RWPE2 (cell line): ENCODE measurements at regions not wholly inside any gene's neighbourhood (a gene's known extent, or its start where the extent isn't known, plus 50 kb on each side); places are given as distances from the start of the nearest gene placed in this dataset.

Source experiments
- ATAC-seq: fragments of 200-7000 bp; cut with Tn5 transposase; 3 replicates; pipeline ENCODE4 v1.9.1; 2021; ENCODE audit warnings: low read depth
- DNase-seq: peaks from one replicate; pipeline ENCODE4 v3.0.0-alpha.2; 2020; ENCODE audit warnings: low spot score
- H3K27ac ChIP-seq: fragments of 450-650 bp; 2 replicates; pipeline ENCODE4 v1.5.1; 2017; ENCODE audit warnings: mild to moderate bottlenecking; ENCODE audit not compliant: poor library complexity, severe bottlenecking
- H3K27me3 ChIP-seq: fragments of 250-450 bp; sonication (Bioruptor Pico); 2 replicates; pipeline ENCODE4 v1.5.1; 2021; ENCODE audit warnings: mild to moderate bottlenecking, moderate library complexity; ENCODE audit not compliant: insufficient read depth, poor library complexity, severe bottlenecking
- H3K36me3 ChIP-seq: fragments of 250-450 bp; sonication (Bioruptor Pico); 2 replicates; pipeline ENCODE4 v1.5.1; 2020; ENCODE audit warnings: low read depth, mild to moderate bottlenecking, moderate library complexity
- H3K4me1 ChIP-seq: fragments of 250-450 bp; sonication (Bioruptor Pico); 2 replicates; pipeline ENCODE4 v1.5.1; 2021; ENCODE audit warnings: mild to moderate bottlenecking, moderate library complexity; ENCODE audit not compliant: insufficient read depth, poor library complexity, severe bottlenecking
- H3K4me3 ChIP-seq: fragments of 250-450 bp; sonication (Bioruptor Pico); 2 replicates; pipeline ENCODE4 v1.5.1; 2021; ENCODE audit warnings: mild to moderate bottlenecking, moderate library complexity; ENCODE audit not compliant: severe bottlenecking
- H3K9me3 ChIP-seq: fragments of 250-450 bp; sonication (Bioruptor Pico); 2 replicates; pipeline ENCODE4 v1.5.1; 2021; ENCODE audit warnings: mild to moderate bottlenecking, moderate library complexity; ENCODE audit not compliant: severe bottlenecking
- TF ChIP-seq, protein P1 (sequence below): fragments of 450-650 bp; IDR thresholded peaks from one replicate; pipeline ENCODE4 v1.5.1; 2017; ENCODE audit warnings: mild to moderate bottlenecking, moderate library complexity; ENCODE audit not compliant: poor library complexity, severe bottlenecking

GRCh38 chr3:95148107-95148506, 1085.2 kb downstream of the NSUN3 start:
- TF ChIP-seq, protein P1, sequence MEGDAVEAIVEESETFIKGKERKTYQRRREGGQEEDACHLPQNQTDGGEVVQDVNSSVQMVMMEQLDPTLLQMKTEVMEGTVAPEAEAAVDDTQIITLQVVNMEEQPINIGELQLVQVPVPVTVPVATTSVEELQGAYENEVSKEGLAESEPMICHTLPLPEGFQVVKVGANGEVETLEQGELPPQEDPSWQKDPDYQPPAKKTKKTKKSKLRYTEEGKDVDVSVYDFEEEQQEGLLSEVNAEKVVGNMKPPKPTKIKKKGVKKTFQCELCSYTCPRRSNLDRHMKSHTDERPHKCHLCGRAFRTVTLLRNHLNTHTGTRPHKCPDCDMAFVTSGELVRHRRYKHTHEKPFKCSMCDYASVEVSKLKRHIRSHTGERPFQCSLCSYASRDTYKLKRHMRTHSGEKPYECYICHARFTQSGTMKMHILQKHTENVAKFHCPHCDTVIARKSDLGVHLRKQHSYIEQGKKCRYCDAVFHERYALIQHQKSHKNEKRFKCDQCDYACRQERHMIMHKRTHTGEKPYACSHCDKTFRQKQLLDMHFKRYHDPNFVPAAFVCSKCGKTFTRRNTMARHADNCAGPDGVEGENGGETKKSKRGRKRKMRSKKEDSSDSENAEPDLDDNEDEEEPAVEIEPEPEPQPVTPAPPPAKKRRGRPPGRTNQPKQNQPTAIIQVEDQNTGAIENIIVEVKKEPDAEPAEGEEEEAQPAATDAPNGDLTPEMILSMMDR: no peak
- DNase-seq (no peak), ATAC-seq (no peak)
- Histone ChIP-seq H3K27ac (no peak overlapping the region), H3K36me3 (no peaks in the 10 kb centered on the region), H3K4me1 (no peaks in the 10 kb centered on the region), H3K9me3 (no peaks in the 10 kb centered on the region), H3K27me3 (peaks cover 4% of the 10 kb centered on the region), H3K4me3 (no peak overlapping the region)

- no peak for ATAC-seq
- Histone ChIP-seq H3K27me3 (peaks cover 4% of the 10 kb centered on the region), H3K4me3 (no peak overlapping the region), H3K27ac (no peak overlapping the region), H3K36me3 (no peaks in the 10 kb centered on the region), H3K4me1 (peaks cover 13% of the 10 kb centered on the region), H3K9me3 (peaks cover under 1% of the 10 kb centered on the region)
- TF ChIP-seq, protein P1: no peak
- DNase-seq: no peak
Measured at GRCh38 chr3:95151590-95151989, 1088.7 kb downstream of the NSUN3 start.

GRCh38 chr3:95154766-95155165, 1091.9 kb downstream of the NSUN3 start:
- peaks cover 13% of the 10 kb centered on the region for H3K4me1 ChIP-seq
- no peaks in the 10 kb centered on the region for H3K36me3 ChIP-seq
- no peak overlapping the region for H3K4me3 ChIP-seq
- TF ChIP-seq, protein P1: no peak
- peaks cover 4% of the 10 kb centered on the region for H3K27me3 ChIP-seq
- H3K9me3 ChIP-seq: peaks cover 3% of the 10 kb centered on the region
- DNase-seq: no peak
- ATAC-seq: peak; percentile 100
- no peak overlapping the region for H3K27ac ChIP-seq

DNA sequence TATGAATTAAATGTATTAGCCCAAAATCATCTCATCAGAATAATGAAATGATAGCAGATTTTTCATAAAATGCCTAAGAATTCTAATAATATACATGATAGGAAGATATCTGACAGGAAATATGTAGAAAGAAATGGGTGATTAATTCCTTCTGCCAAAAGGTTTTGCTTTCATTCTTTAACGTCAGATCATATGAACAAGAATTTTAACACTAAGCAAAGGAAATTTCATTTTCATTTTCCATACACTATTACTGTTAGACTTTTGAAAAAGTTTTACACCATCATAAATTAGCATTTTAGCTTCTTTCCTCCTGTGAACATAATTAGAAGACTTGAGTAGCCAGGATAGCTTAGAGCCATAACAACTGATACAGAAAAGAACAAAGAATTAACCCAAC, 1099.9 kb downstream of the NSUN3 start:
- no peaks in the 10 kb centered on the region for H3K9me3 ChIP-seq
- no peak for ATAC-seq
- no peak for DNase-seq
- H3K4me3 ChIP-seq: no peak overlapping the region
- no peaks in the 10 kb centered on the region for H3K36me3 ChIP-seq
- TF ChIP-seq, protein P1: no peak
- no peaks in the 10 kb centered on the region for H3K4me1 ChIP-seq
- H3K27me3 ChIP-seq: no peaks in the 10 kb centered on the region
- no peak overlapping the region for H3K27ac ChIP-seq

DNA sequence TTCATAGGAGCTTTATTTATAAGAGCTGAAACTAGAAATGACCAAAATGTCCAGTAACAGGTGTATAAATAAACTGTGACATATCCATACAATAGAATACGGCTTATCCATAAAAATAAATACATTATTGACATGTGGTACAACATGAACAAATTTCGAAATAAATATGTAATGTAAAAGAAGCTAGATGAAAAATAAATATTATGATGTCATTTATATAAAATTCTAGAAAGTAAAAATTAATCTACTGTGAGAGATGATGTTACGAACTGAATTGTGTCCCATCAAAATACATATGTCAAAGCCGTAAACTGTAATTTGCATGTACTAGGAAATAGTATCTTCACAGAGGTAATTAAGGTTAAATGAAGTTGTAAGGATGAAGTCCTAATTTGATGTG, 1104.9 kb downstream of the NSUN3 start:
- H3K36me3 ChIP-seq: no peaks in the 10 kb centered on the region
- TF ChIP-seq, protein P1: no peak
- H3K9me3 ChIP-seq: no peaks in the 10 kb centered on the region
- no peak overlapping the region for H3K4me3 ChIP-seq
- H3K27ac ChIP-seq: no peak overlapping the region
- DNase-seq (no peak), ATAC-seq (no peak)
- H3K27me3 ChIP-seq: no peaks in the 10 kb centered on the region
- H3K4me1 ChIP-seq: no peaks in the 10 kb centered on the region
